HL-60 (cell line): ENCODE measurements at regions not wholly inside any gene's neighbourhood (a gene's known extent, or its start where the extent isn't known, plus 50 kb on each side); places are given as distances from the start of the nearest gene placed in this dataset.

Experiments
- DNase-seq, 2 experiments: peaks; one replicate each; pipeline ENCODE4 v3.0.0-alpha.2; 2010 to 2020; ENCODE audit warnings: low read depth in 1 of 2, low spot score in 1 of 2
- H3K27ac ChIP-seq: fragments of 250-450 bp; sonication (Bioruptor Pico); replicated peaks from 2 replicates; pipeline ENCODE4 v1.5.1; 2020; ENCODE audit warnings: mild to moderate bottlenecking, moderate library complexity
- H3K27me3 ChIP-seq: fragments of 250-450 bp; sonication (Bioruptor Pico); 2 replicates; pipeline ENCODE4 v1.5.1; 2021; ENCODE audit warnings: mild to moderate bottlenecking, moderate library complexity; ENCODE audit not compliant: insufficient read depth, poor library complexity, severe bottlenecking
- H3K4me3 ChIP-seq: replicated peaks from 2 replicates; pipeline ENCODE4 v1.5.1; 2011; ENCODE audit warnings: mild to moderate bottlenecking, control low read depth, low read length; ENCODE audit not compliant: insufficient read depth
- CTCF ChIP-seq: IDR thresholded peaks from one replicate; pipeline ENCODE4 v1.5.1; 2011; ENCODE audit warnings: low read length, control low read depth, inconsistent platforms; ENCODE audit not compliant: insufficient read depth
- GABPA ChIP-seq: IDR thresholded peaks from 2 replicates; pipeline ENCODE4 v1.6.1; 2012; ENCODE audit warnings: low read depth
- POLR2AphosphoS5 ChIP-seq: IDR thresholded peaks from 2 replicates; pipeline ENCODE4 v1.6.1; 2012; ENCODE audit warnings: low read depth
- REST ChIP-seq: IDR thresholded peaks from 2 replicates; pipeline ENCODE4 v1.6.1; 2012; ENCODE audit warnings: low read depth; ENCODE audit not compliant: insufficient replicate concordance
- SPI1 ChIP-seq: IDR thresholded peaks from 2 replicates; pipeline ENCODE4 v1.6.1; 2012; ENCODE audit warnings: low read depth, mild to moderate bottlenecking, borderline replicate concordance

DNA sequence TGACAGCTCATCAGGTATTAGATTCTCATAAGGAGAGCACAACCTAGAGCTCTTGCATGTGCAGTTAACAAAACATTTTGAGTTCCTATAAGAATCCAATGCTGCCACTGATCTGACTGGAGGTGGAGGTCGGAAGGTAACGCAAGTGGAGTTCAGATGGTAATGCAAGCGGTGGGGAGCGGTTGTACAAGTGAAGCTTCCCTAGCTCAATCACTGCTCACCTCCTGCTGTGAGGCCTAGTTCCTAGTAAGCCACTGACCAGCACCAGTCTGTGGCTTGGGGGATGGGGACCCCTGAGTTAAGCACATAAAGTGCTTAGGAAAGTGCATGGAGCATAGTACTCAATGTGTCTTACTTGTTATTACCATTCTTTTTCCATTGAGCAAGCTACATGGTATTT is 983.2 kb upstream of the IGFBP7 start:
- no peak for TF ChIP-seq GABPA
- TF ChIP-seq REST: no peak
- TF ChIP-seq SPI1: no peak
- TF ChIP-seq CTCF: no peak
- TF ChIP-seq POLR2AphosphoS5: no peak
- Histone ChIP-seq H3K27me3 (no peaks in the 10 kb centered on the region), H3K27ac (no peak overlapping the region), H3K4me3 (no peak overlapping the region)
- no peak for DNase-seq

GRCh38 chr4:58090539-58090938 is 980.4 kb upstream of the IGFBP7 start:
- no peak for DNase-seq
- Histone ChIP-seq H3K27ac (no peak overlapping the region), H3K27me3 (no peaks in the 10 kb centered on the region), H3K4me3 (no peak overlapping the region)
- TF ChIP-seq GABPA (no peak), POLR2AphosphoS5 (no peak), CTCF (no peak), REST (no peak), SPI1 (no peak)

- H3K4me3 ChIP-seq: no peak overlapping the region
- H3K27me3 ChIP-seq: no peaks in the 10 kb centered on the region
- no peak overlapping the region for H3K27ac ChIP-seq
- TF ChIP-seq REST (no peak), CTCF (no peak), GABPA (no peak), POLR2AphosphoS5 (no peak), SPI1 (no peak)
- no peak for DNase-seq
Measured at GRCh38 chr4:58081356-58081755, 971.2 kb upstream of the IGFBP7 start.
